Glutamatergic neuron (in vitro differentiated cells): ENCODE measurements at regions not wholly inside any gene's neighbourhood (a gene's known extent, or its start where the extent isn't known, plus 50 kb on each side); places are given as distances from the start of the nearest gene placed in this dataset.
A peak's percentile ranks its signal among the peaks of the same experiment; 100 is the strongest.

Experiments used
- DNase-seq: peaks from one replicate; pipeline ENCODE4 v3.0.0; 2022
- H3K27ac Mint-ChIP-seq: one replicate; pipeline ENCODE4 v1.8.0; 2020; ENCODE audit warnings: mild to moderate bottlenecking, mixed read lengths, inconsistent platforms; ENCODE audit not compliant: unreplicated experiment
- H3K27me3 Mint-ChIP-seq: one replicate; pipeline ENCODE4 v1.8.0; 2020; ENCODE audit warnings: mild to moderate bottlenecking, moderate library complexity, mixed read lengths, inconsistent platforms; ENCODE audit not compliant: unreplicated experiment
- H3K36me3 Mint-ChIP-seq: one replicate; pipeline ENCODE4 v1.8.0; 2020; ENCODE audit warnings: mild to moderate bottlenecking, mixed read lengths, inconsistent platforms; ENCODE audit not compliant: unreplicated experiment
- H3K4me1 Mint-ChIP-seq: one replicate; pipeline ENCODE4 v1.8.0; 2020; ENCODE audit warnings: mild to moderate bottlenecking, low read depth, mixed read lengths, inconsistent platforms; ENCODE audit not compliant: unreplicated experiment
- H3K4me3 Mint-ChIP-seq: one replicate; pipeline ENCODE4 v1.8.0; 2020; ENCODE audit warnings: mild to moderate bottlenecking, mixed read lengths, inconsistent platforms; ENCODE audit not compliant: unreplicated experiment
- H3K9me3 Mint-ChIP-seq: one replicate; pipeline ENCODE4 v1.8.0; 2020; ENCODE audit warnings: mild to moderate bottlenecking, moderate library complexity, mixed read lengths, inconsistent platforms; ENCODE audit not compliant: unreplicated experiment
- CTCF ChIP-seq: fragments of 200-600 bp; sonication (generic); IDR thresholded peaks from one replicate; pipeline ENCODE4 v1.5.0; 2021; ENCODE audit not compliant: partially characterized antibody, unreplicated experiment

- no peak overlapping the region for H3K27ac Mint-ChIP-seq
- no peak for TF ChIP-seq CTCF
- no peak overlapping the region for H3K4me3 Mint-ChIP-seq
- H3K4me1 Mint-ChIP-seq: peaks cover 18% of the 10 kb centered on the region
- peaks cover 17% of the 10 kb centered on the region for H3K27me3 Mint-ChIP-seq
- DNase-seq: no peak
- H3K9me3 Mint-ChIP-seq: peaks cover 26% of the 10 kb centered on the region
- peaks cover 50% of the 10 kb centered on the region for H3K36me3 Mint-ChIP-seq
These were observed 85.4 kb upstream of the OTOS start for GRCh38 chr2:240225660-240226475.

GRCh38 chr2:240226672-240227537 lies 86.4 kb upstream of the OTOS start:
- peaks cover 19% of the 10 kb centered on the region for H3K27me3 Mint-ChIP-seq
- H3K4me3 Mint-ChIP-seq: no peak overlapping the region
- no peak overlapping the region for H3K27ac Mint-ChIP-seq
- H3K4me1 Mint-ChIP-seq: peaks cover 24% of the 10 kb centered on the region
- H3K9me3 Mint-ChIP-seq: peaks cover 29% of the 10 kb centered on the region
- DNase-seq: peak; percentile 14
- H3K36me3 Mint-ChIP-seq: peaks cover 50% of the 10 kb centered on the region
- TF ChIP-seq CTCF: no peak

GRCh38 chr2:240227538-240228428 lies 87.3 kb upstream of the OTOS start:
- Mint-ChIP-seq H3K27me3 (peaks cover 19% of the 10 kb centered on the region), H3K9me3 (peaks cover 29% of the 10 kb centered on the region), H3K27ac (no peak overlapping the region), H3K4me1 (peaks cover 24% of the 10 kb centered on the region), H3K4me3 (no peak overlapping the region), H3K36me3 (peaks cover 43% of the 10 kb centered on the region)
- no peak for TF ChIP-seq CTCF
- no peak for DNase-seq

GRCh38 chr2:240229005-240229404 lies 88.5 kb upstream of the OTOS start:
- TF ChIP-seq CTCF: no peak
- no peak for DNase-seq
- Mint-ChIP-seq H3K9me3 (peaks cover 29% of the 10 kb centered on the region), H3K36me3 (peaks cover 32% of the 10 kb centered on the region), H3K4me1 (peaks cover 25% of the 10 kb centered on the region), H3K27me3 (peaks cover 19% of the 10 kb centered on the region), H3K27ac (no peak overlapping the region), H3K4me3 (no peak overlapping the region)
